CD4-positive, alpha-beta T cell (primary cell): ENCODE measurements at regions not wholly inside any gene's neighbourhood (a gene's known extent, or its start where the extent isn't known, plus 50 kb on each side); places are given as distances from the start of the nearest gene placed in this dataset.
"Not testable (repeated sequence)": the region's sequence is repeated elsewhere in the genome, so short reads cannot be mapped to it uniquely, and the experiment has no call there.

Source experiments
- ATAC-seq: fragments of 200-7000 bp; cut with Tn5 transposase; one replicate; pipeline ENCODE4 v1.10.0; 2022; ENCODE audit warnings: mild to moderate bottlenecking; ENCODE audit not compliant: poor library complexity
- CTCF ChIA-PET: fragments of 350-600 bp; sonication (Branson Sonifier 250); formaldehyde crosslinking; loops from one replicate; lab custom pipeline; 2021; ENCODE audit warnings: antibody characterized with exemption, inconsistent platforms; lab: Charles Lee
- POLR2A ChIA-PET: fragments of 350-600 bp; sonication (Branson Sonifier 250); formaldehyde crosslinking; loops from one replicate; lab custom pipeline; 2021; ENCODE audit warnings: antibody characterized with exemption, inconsistent platforms; lab: Charles Lee
- DNase-seq, 14 experiments: peaks; one replicate each; pipeline ENCODE4 v3.0.0-alpha.2; 2013 to 2020; ENCODE audit warnings: mixed read lengths in 2 of 14
- H3K27ac ChIP-seq, 2 donors: one replicate each; pipeline versions ENCODE4 v1.5.1 to v1.7.0; 2013; ENCODE audit warnings: low read length in 2 of 2, low read depth in 1 of 2, mild to moderate bottlenecking in 1 of 2
- H3K27me3 ChIP-seq, 2 experiments: 1 replicate in 1 of 2; 2 replicates in 1 of 2; pipeline versions ENCODE4 v1.6.1 to v1.7.0; 2013; ENCODE audit warnings: low read length in 2 of 2, control low read depth in 1 of 2, mild to moderate bottlenecking in 1 of 2, moderate library complexity in 1 of 2; ENCODE audit not compliant: insufficient read depth in 2 of 2, control insufficient read depth in 1 of 2
- H3K36me3 ChIP-seq: one replicate; pipeline ENCODE4 v1.6.1; 2013; ENCODE audit warnings: low read length, control low read depth; ENCODE audit not compliant: insufficient read depth
- H3K4me1 ChIP-seq: one replicate; pipeline ENCODE4 v1.6.1; 2013; ENCODE audit warnings: low read length, control low read depth; ENCODE audit not compliant: insufficient read depth
- H3K4me3 ChIP-seq: one replicate; pipeline ENCODE4 v1.5.1; 2013; ENCODE audit warnings: mild to moderate bottlenecking, low read length, moderate library complexity
- H3K9me3 ChIP-seq, 2 experiments: 1 replicate in 1 of 2; 2 replicates in 1 of 2; pipeline versions ENCODE4 v1.6.1 to v1.7.0; 2013; ENCODE audit warnings: low read length in 2 of 2, mild to moderate bottlenecking in 2 of 2, control low read depth in 1 of 2, moderate library complexity in 1 of 2; ENCODE audit not compliant: control insufficient read depth in 1 of 2, insufficient read depth in 1 of 2
- H3K27ac Mint-ChIP-seq: one replicate; pipeline ENCODE4 v1.8.0; 2020; ENCODE audit warnings: mixed read lengths
- H3K27me3 Mint-ChIP-seq: one replicate; pipeline ENCODE4 v1.8.0; 2021; ENCODE audit warnings: mixed read lengths
- H3K36me3 Mint-ChIP-seq: one replicate; pipeline ENCODE4 v1.8.0; 2021; ENCODE audit warnings: low read depth, mixed read lengths
- H3K4me1 Mint-ChIP-seq: one replicate; pipeline ENCODE4 v1.8.0; 2021; ENCODE audit warnings: low read depth, mixed read lengths
- H3K4me3 Mint-ChIP-seq: one replicate; pipeline ENCODE4 v1.8.0; 2020; ENCODE audit warnings: mild to moderate bottlenecking, mixed read lengths
- H3K9me3 Mint-ChIP-seq: one replicate; pipeline ENCODE4 v1.8.0; 2020; ENCODE audit warnings: mixed read lengths
- CTCF ChIP-seq: fragments of 200-600 bp; IDR thresholded peaks from one replicate; pipeline ENCODE4 v1.8.0; 2022; ENCODE audit warnings: antibody characterized with exemption, mild to moderate bottlenecking
- intact Hi-C, 2 experiments: fragments of 100-400 bp; cut with DNase I in 1 of 2; cut with micrococcal nuclease in 1 of 2; formaldehyde crosslinking; loops; one replicate each; pipeline versions ENCODE4 v1.15.1 to v1.9.0; 2023 to 2025; cut with DNase I, micrococcal nuclease

GRCh38 chr17:22337467-22337866 is 645.1 kb downstream of the KCNJ18 start:
- Mint-ChIP-seq H3K4me1 (no peaks in the 10 kb centered on the region), H3K4me3 (no peak overlapping the region), H3K9me3 (peaks cover 2% of the 10 kb centered on the region), H3K27me3 (no peaks in the 10 kb centered on the region), H3K27ac (no peak overlapping the region), H3K36me3 (no peaks in the 10 kb centered on the region)
- no peak for TF ChIP-seq CTCF
- no peak overlapping the region for H3K27ac ChIP-seq
- DNase-seq (no peak), ATAC-seq (no peak)
- peaks cover 0 to 22% of the 10 kb centered on the region in 2 experiments for H3K9me3 ChIP-seq
- CTCF ChIA-PET = no interaction called here
- no peaks in the 10 kb centered on the region for H3K27me3 ChIP-seq
- no peak overlapping the region for H3K4me3 ChIP-seq
- intact Hi-C loops = no loop called here
- no peaks in the 10 kb centered on the region for H3K4me1 ChIP-seq
- POLR2A ChIA-PET = no interaction called here
- no peaks in the 10 kb centered on the region for H3K36me3 ChIP-seq

- H3K4me3 ChIP-seq, H3K36me3 Mint-ChIP-seq, H3K27me3 Mint-ChIP-seq, CTCF ChIA-PET, H3K4me1 Mint-ChIP-seq, POLR2A ChIA-PET, H3K27me3 ChIP-seq, H3K9me3 ChIP-seq, intact Hi-C loops, H3K4me3 Mint-ChIP-seq, ATAC-seq, H3K27ac Mint-ChIP-seq, DNase-seq, H3K36me3 ChIP-seq, H3K4me1 ChIP-seq, H3K27ac ChIP-seq: not testable (repeated sequence)
- H3K9me3 Mint-ChIP-seq = peaks cover 17% of the 10 kb centered on the region
These were observed 664.3 kb downstream of the KCNJ18 start for GRCh38 chr17:22356603-22357002.

GRCh38 chr17:22370988-22371387 is 678.7 kb downstream of the KCNJ18 start:
- peaks cover 22% of the 10 kb centered on the region for H3K9me3 Mint-ChIP-seq
- H3K27me3 ChIP-seq, H3K27me3 Mint-ChIP-seq, ATAC-seq, H3K4me3 ChIP-seq, CTCF ChIA-PET, H3K36me3 Mint-ChIP-seq, DNase-seq, POLR2A ChIA-PET, intact Hi-C loops, H3K27ac Mint-ChIP-seq, H3K36me3 ChIP-seq, H3K4me3 Mint-ChIP-seq, H3K4me1 Mint-ChIP-seq, H3K4me1 ChIP-seq, H3K27ac ChIP-seq: not testable (repeated sequence)
- peaks cover 0 to 12% of the 10 kb centered on the region in 2 experiments for H3K9me3 ChIP-seq

- DNase-seq (no peak), ATAC-seq (no peak)
- no peak for TF ChIP-seq CTCF
- Mint-ChIP-seq H3K36me3 (no peaks in the 10 kb centered on the region), H3K27me3 (no peaks in the 10 kb centered on the region), H3K4me1 (no peaks in the 10 kb centered on the region), H3K9me3 (peaks cover 19% of the 10 kb centered on the region), H3K27ac (no peak overlapping the region), H3K4me3 (no peak overlapping the region)
- no peak overlapping the region for H3K27ac ChIP-seq
- CTCF ChIA-PET = no interaction called here
- H3K4me3 ChIP-seq = no peak overlapping the region
- peaks cover 0 to 12% of the 10 kb centered on the region in 2 experiments for H3K9me3 ChIP-seq
- POLR2A ChIA-PET = no interaction called here
- no peaks in the 10 kb centered on the region for H3K27me3 ChIP-seq
- no peaks in the 10 kb centered on the region for H3K36me3 ChIP-seq
- H3K4me1 ChIP-seq = no peaks in the 10 kb centered on the region
- intact Hi-C loops = no loop called here
These were observed 681.6 kb downstream of the KCNJ18 start for GRCh38 chr17:22373911-22374310.
